ENCODE measurements at regions not wholly inside any gene's neighbourhood (a gene's known extent, or its start where the extent isn't known, plus 50 kb on each side); places are given as distances from the start of the nearest gene placed in this dataset.

DNA sequence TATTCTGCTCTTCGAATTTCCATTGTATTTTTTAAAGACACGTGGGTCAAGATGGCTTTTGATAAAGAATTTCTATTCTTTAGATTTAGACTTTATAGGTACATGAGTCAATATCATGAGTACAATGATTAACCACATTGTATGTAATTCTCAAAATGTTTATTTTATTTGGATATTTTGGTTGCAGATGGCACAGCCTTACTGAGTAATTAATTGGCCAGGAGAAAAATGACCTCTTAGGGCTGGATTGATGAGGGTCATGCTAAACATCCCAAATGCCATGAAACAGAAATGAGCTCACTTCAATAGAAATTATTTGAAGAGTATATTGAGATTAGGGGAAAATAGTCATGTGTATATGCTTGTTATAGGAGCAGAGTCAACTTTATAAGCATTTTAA lies 131.2 kb upstream of the CCN2 start:
- TF ChIP-seq CTCF (IDR thresholded peaks at IDR 0.05) (no peak), POLR2AphosphoS5 (IDR thresholded peaks at IDR 0.05) (no peak)

All from prostate gland (tissue), 2 donors.